ENCODE measurements at regions not wholly inside any gene's neighbourhood (a gene's known extent, or its start where the extent isn't known, plus 50 kb on each side); places are given as distances from the start of the nearest gene placed in this dataset.

- no peak for TF ChIP-seq CTCF (IDR thresholded peaks at IDR 0.05)
- no peak for TF ChIP-seq POLR2A (IDR thresholded peaks at IDR 0.05)
These were observed 830.4 kb downstream of the GALR1 start for GRCh38 chr18:78080081-78080480.
